Thyroid gland (tissue), 4 donors: ENCODE measurements at regions not wholly inside any gene's neighbourhood (a gene's known extent, or its start where the extent isn't known, plus 50 kb on each side); places are given as distances from the start of the nearest gene placed in this dataset.

ENCODE experiments used
- POLR2A ChIP-seq, 2 donors: fragments of 450-650 bp; IDR thresholded peaks; one replicate each; pipeline ENCODE4 v1.6.1; 2017; ENCODE audit warnings: antibody characterized with exemption in 2 of 2, mild to moderate bottlenecking in 2 of 2, moderate library complexity in 1 of 2
- TF ChIP-seq, protein P1 (sequence below), 6 experiments: fragments of 200-600 bp in 3 of 6; fragments of 450-650 bp in 3 of 6; sonication (generic) in 3 of 6; IDR thresholded peaks; one replicate each; pipeline ENCODE4 v1.5.1; 2016 to 2019; ENCODE audit warnings: antibody characterized with exemption in 6 of 6, mild to moderate bottlenecking in 2 of 6, inconsistent platforms in 1 of 6, moderate library complexity in 1 of 6

- TF ChIP-seq, protein P1, sequence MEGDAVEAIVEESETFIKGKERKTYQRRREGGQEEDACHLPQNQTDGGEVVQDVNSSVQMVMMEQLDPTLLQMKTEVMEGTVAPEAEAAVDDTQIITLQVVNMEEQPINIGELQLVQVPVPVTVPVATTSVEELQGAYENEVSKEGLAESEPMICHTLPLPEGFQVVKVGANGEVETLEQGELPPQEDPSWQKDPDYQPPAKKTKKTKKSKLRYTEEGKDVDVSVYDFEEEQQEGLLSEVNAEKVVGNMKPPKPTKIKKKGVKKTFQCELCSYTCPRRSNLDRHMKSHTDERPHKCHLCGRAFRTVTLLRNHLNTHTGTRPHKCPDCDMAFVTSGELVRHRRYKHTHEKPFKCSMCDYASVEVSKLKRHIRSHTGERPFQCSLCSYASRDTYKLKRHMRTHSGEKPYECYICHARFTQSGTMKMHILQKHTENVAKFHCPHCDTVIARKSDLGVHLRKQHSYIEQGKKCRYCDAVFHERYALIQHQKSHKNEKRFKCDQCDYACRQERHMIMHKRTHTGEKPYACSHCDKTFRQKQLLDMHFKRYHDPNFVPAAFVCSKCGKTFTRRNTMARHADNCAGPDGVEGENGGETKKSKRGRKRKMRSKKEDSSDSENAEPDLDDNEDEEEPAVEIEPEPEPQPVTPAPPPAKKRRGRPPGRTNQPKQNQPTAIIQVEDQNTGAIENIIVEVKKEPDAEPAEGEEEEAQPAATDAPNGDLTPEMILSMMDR (IDR thresholded peaks at IDR 0.05) = no peak
- no peak for TF ChIP-seq POLR2A (IDR thresholded peaks at IDR 0.05)
Observed at GRCh38 chr1:79109445-79109844, 102.9 kb upstream of the ADGRL4 start.
